22Rv1 (cell line): ENCODE measurements at regions not wholly inside any gene's neighbourhood (a gene's known extent, or its start where the extent isn't known, plus 50 kb on each side); places are given as distances from the start of the nearest gene placed in this dataset.

ENCODE experiments used
- ZFX ChIP-seq: fragments of 450-650 bp; IDR thresholded peaks from 2 replicates; pipeline ENCODE4 v1.6.1; 2017; ENCODE audit warnings: antibody characterized with exemption, borderline replicate concordance
- TF ChIP-seq, protein P1 (sequence below): fragments of 450-650 bp; IDR thresholded peaks from 2 replicates; pipeline ENCODE4 v1.5.1; 2017; ENCODE audit warnings: mild to moderate bottlenecking

GRCh38 chr9:28782630-28783029 is 1209.3 kb upstream of the C9orf72 start:
- TF ChIP-seq, protein P1, sequence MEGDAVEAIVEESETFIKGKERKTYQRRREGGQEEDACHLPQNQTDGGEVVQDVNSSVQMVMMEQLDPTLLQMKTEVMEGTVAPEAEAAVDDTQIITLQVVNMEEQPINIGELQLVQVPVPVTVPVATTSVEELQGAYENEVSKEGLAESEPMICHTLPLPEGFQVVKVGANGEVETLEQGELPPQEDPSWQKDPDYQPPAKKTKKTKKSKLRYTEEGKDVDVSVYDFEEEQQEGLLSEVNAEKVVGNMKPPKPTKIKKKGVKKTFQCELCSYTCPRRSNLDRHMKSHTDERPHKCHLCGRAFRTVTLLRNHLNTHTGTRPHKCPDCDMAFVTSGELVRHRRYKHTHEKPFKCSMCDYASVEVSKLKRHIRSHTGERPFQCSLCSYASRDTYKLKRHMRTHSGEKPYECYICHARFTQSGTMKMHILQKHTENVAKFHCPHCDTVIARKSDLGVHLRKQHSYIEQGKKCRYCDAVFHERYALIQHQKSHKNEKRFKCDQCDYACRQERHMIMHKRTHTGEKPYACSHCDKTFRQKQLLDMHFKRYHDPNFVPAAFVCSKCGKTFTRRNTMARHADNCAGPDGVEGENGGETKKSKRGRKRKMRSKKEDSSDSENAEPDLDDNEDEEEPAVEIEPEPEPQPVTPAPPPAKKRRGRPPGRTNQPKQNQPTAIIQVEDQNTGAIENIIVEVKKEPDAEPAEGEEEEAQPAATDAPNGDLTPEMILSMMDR = no peak
- TF ChIP-seq ZFX = no peak
